WTC11 (cell line): ENCODE measurements at regions not wholly inside any gene's neighbourhood (a gene's known extent, or its start where the extent isn't known, plus 50 kb on each side); places are given as distances from the start of the nearest gene placed in this dataset.

ENCODE experiments used
- ATAC-seq: fragments of 200-7000 bp; cut with Tn5 transposase; 2 replicates; pipeline ENCODE4 v1.10.0; 2021; ENCODE audit warnings: mild to moderate bottlenecking, moderate library complexity
- CTCF ChIA-PET: fragments of 300-600 bp; sonication (Branson Sonifier 250); formaldehyde crosslinking; loops from one replicate; lab custom pipeline; 2021; ENCODE audit warnings: antibody characterized with exemption; lab: Charles Lee
- POLR2A ChIA-PET: fragments of 350-600 bp; sonication (Branson Sonifier 250); formaldehyde crosslinking; loops from one replicate; lab custom pipeline; 2021; ENCODE audit warnings: antibody characterized with exemption; lab: Charles Lee
- DNase-seq: peaks from one replicate; pipeline ENCODE4 v3.0.0; 2021; ENCODE audit warnings: low spot score
- H3K27ac Mint-ChIP-seq: 2 replicates; pipeline ENCODE4 v1.8.0; 2021; ENCODE audit warnings: mixed read lengths
- H3K27me3 Mint-ChIP-seq: 2 replicates; pipeline ENCODE4 v1.8.0; 2021; ENCODE audit warnings: low read depth, mild to moderate bottlenecking, moderate library complexity, mixed read lengths
- H3K36me3 Mint-ChIP-seq: 2 replicates; pipeline ENCODE4 v1.8.0; 2021; ENCODE audit warnings: mixed read lengths
- H3K4me1 Mint-ChIP-seq: 2 replicates; pipeline ENCODE4 v1.8.0; 2022; ENCODE audit warnings: mixed read lengths
- H3K4me3 Mint-ChIP-seq: 2 replicates; pipeline ENCODE4 v1.8.0; 2021; ENCODE audit warnings: mild to moderate bottlenecking, moderate library complexity, mixed read lengths
- H3K9me3 Mint-ChIP-seq: 2 replicates; pipeline ENCODE4 v1.8.0; 2021; ENCODE audit warnings: mixed read lengths
- ETV6 ChIP-seq: sonication (generic); formaldehyde crosslinking; IDR thresholded peaks from 2 replicates; pipeline ENCODE4 v1.8.1; 2022; ENCODE audit warnings: mild to moderate bottlenecking, missing genetic modification reagents
- FOXK1 ChIP-seq: sonication (generic); formaldehyde crosslinking; IDR thresholded peaks from 2 replicates; pipeline ENCODE4 v1.8.0; 2022; ENCODE audit warnings: mild to moderate bottlenecking, moderate library complexity, missing genetic modification reagents
- IRF2 ChIP-seq: sonication (generic); formaldehyde crosslinking; IDR thresholded peaks from 2 replicates; pipeline ENCODE4 v1.8.0; 2022; ENCODE audit warnings: low read depth, missing genetic modification reagents, borderline replicate concordance
- KAT7 ChIP-seq: sonication (generic); formaldehyde crosslinking; IDR thresholded peaks from 2 replicates; pipeline ENCODE4 v1.8.1; 2023; ENCODE audit warnings: missing genetic modification reagents, mild to moderate bottlenecking, borderline replicate concordance
- NR2C2 ChIP-seq: sonication (generic); formaldehyde crosslinking; IDR thresholded peaks from 2 replicates; pipeline ENCODE4 v1.8.0; 2022; ENCODE audit warnings: mild to moderate bottlenecking, missing genetic modification reagents
- RELA ChIP-seq: sonication (generic); formaldehyde crosslinking; IDR thresholded peaks from 2 replicates; pipeline ENCODE4 v1.8.1; 2022; ENCODE audit warnings: missing genetic modification reagents, mild to moderate bottlenecking, borderline replicate concordance
- SMAD3 ChIP-seq: sonication (generic); formaldehyde crosslinking; IDR thresholded peaks from 2 replicates; pipeline ENCODE4 v1.8.0; 2022; ENCODE audit warnings: missing genetic modification reagents, mild to moderate bottlenecking, borderline replicate concordance
- SP1 ChIP-seq: sonication (generic); formaldehyde crosslinking; conservative IDR thresholded peaks from 2 replicates; pipeline ENCODE4 v1.8.1; 2022; ENCODE audit warnings: missing genetic modification reagents
- ZBTB21 ChIP-seq: sonication (generic); formaldehyde crosslinking; IDR thresholded peaks from 2 replicates; pipeline ENCODE4 v1.8.1; 2023; ENCODE audit warnings: mild to moderate bottlenecking, missing genetic modification reagents, borderline replicate concordance
- ZNF263 ChIP-seq: sonication (generic); formaldehyde crosslinking; IDR thresholded peaks from 2 replicates; pipeline ENCODE4 v1.8.1; 2022; ENCODE audit warnings: low read depth, mild to moderate bottlenecking, moderate library complexity, missing genetic modification reagents
- ZNF416 ChIP-seq: fragments of 250-450 bp; sonication (Bioruptor Pico); IDR thresholded peaks from 2 replicates; pipeline ENCODE4 v1.9.0; 2021; ENCODE audit warnings: mild to moderate bottlenecking, inconsistent platforms
- TF ChIP-seq, protein P1 (sequence below): sonication (generic); formaldehyde crosslinking; conservative IDR thresholded peaks from 2 replicates; pipeline ENCODE4 v1.8.1; 2022; ENCODE audit warnings: mild to moderate bottlenecking, missing genetic modification reagents
- TF ChIP-seq, protein P2 (sequence below): sonication (generic); formaldehyde crosslinking; IDR thresholded peaks from 2 replicates; pipeline ENCODE4 v1.8.0; 2022; ENCODE audit warnings: missing genetic modification reagents
- TF ChIP-seq, protein P3 (sequence below): sonication (generic); formaldehyde crosslinking; IDR thresholded peaks from 2 replicates; pipeline ENCODE4 v1.8.0; 2023; ENCODE audit warnings: mild to moderate bottlenecking, missing genetic modification reagents
- TF ChIP-seq, protein P4 (sequence below): sonication (generic); formaldehyde crosslinking; IDR thresholded peaks from 2 replicates; pipeline ENCODE4 v1.8.0; 2022; ENCODE audit warnings: mild to moderate bottlenecking, missing genetic modification reagents
- TF ChIP-seq, protein P5 (sequence below): sonication (generic); formaldehyde crosslinking; IDR thresholded peaks from 2 replicates; pipeline ENCODE4 v1.8.1; 2022; ENCODE audit warnings: low read depth, mild to moderate bottlenecking, moderate library complexity, missing genetic modification reagents, borderline replicate concordance
- TF ChIP-seq, protein P6 (sequence below): sonication (generic); formaldehyde crosslinking; IDR thresholded peaks from 2 replicates; pipeline ENCODE4 v1.8.1; 2022; ENCODE audit warnings: low read depth, missing genetic modification reagents, borderline replicate concordance
- TF ChIP-seq, protein P7 (sequence below): sonication (generic); formaldehyde crosslinking; IDR thresholded peaks from 2 replicates; pipeline ENCODE4 v1.8.1; 2023; ENCODE audit warnings: mild to moderate bottlenecking, missing genetic modification reagents
- TF ChIP-seq, protein P8 (sequence below): sonication (generic); formaldehyde crosslinking; IDR thresholded peaks from 2 replicates; pipeline ENCODE4 v1.8.1; 2022; ENCODE audit warnings: mild to moderate bottlenecking, missing genetic modification reagents, moderate library complexity, borderline replicate concordance

DNA sequence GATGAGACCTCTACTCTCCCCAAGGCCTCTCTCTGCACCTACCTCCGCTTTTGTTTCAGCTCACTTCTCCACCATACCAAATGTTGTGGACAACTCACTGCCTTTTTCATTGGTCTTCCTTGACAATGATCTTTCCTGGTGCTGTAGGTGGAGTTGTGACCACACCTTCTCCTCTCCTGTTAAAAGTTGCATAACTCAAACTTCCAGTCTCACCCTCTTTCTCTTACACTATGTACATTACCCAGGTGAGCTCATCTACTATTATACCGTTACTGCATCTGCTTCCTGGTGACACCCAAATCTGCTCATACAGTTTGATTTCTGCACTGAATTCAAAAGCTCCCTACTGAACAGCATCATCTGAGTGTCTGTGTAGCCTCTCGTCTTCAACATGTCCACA, 542.8 kb downstream of the GALC start (continued):
- TF ChIP-seq, protein P1, sequence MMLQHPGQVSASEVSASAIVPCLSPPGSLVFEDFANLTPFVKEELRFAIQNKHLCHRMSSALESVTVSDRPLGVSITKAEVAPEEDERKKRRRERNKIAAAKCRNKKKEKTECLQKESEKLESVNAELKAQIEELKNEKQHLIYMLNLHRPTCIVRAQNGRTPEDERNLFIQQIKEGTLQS (CRISPR knock-in tag), result no peak
- TF ChIP-seq SMAD3, result no peak
- no peak for TF ChIP-seq RELA (CRISPR knock-in tag)
- no peak for TF ChIP-seq ZBTB21 (CRISPR knock-in tag)
- no peak for TF ChIP-seq SP1 (CRISPR knock-in tag)
- TF ChIP-seq, protein P2, sequence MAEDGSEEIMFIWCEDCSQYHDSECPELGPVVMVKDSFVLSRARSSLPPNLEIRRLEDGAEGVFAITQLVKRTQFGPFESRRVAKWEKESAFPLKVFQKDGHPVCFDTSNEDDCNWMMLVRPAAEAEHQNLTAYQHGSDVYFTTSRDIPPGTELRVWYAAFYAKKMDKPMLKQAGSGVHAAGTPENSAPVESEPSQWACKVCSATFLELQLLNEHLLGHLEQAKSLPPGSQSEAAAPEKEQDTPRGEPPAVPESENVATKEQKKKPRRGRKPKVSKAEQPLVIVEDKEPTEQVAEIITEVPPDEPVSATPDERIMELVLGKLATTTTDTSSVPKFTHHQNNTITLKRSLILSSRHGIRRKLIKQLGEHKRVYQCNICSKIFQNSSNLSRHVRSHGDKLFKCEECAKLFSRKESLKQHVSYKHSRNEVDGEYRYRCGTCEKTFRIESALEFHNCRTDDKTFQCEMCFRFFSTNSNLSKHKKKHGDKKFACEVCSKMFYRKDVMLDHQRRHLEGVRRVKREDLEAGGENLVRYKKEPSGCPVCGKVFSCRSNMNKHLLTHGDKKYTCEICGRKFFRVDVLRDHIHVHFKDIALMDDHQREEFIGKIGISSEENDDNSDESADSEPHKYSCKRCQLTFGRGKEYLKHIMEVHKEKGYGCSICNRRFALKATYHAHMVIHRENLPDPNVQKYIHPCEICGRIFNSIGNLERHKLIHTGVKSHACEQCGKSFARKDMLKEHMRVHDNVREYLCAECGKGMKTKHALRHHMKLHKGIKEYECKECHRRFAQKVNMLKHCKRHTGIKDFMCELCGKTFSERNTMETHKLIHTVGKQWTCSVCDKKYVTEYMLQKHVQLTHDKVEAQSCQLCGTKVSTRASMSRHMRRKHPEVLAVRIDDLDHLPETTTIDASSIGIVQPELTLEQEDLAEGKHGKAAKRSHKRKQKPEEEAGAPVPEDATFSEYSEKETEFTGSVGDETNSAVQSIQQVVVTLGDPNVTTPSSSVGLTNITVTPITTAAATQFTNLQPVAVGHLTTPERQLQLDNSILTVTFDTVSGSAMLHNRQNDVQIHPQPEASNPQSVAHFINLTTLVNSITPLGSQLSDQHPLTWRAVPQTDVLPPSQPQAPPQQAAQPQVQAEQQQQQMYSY (CRISPR knock-in tag), result no peak
- no peak for TF ChIP-seq ZNF416 (CRISPR knock-in tag)
- no peak for TF ChIP-seq IRF2 (CRISPR knock-in tag)
- TF ChIP-seq, protein P3, sequence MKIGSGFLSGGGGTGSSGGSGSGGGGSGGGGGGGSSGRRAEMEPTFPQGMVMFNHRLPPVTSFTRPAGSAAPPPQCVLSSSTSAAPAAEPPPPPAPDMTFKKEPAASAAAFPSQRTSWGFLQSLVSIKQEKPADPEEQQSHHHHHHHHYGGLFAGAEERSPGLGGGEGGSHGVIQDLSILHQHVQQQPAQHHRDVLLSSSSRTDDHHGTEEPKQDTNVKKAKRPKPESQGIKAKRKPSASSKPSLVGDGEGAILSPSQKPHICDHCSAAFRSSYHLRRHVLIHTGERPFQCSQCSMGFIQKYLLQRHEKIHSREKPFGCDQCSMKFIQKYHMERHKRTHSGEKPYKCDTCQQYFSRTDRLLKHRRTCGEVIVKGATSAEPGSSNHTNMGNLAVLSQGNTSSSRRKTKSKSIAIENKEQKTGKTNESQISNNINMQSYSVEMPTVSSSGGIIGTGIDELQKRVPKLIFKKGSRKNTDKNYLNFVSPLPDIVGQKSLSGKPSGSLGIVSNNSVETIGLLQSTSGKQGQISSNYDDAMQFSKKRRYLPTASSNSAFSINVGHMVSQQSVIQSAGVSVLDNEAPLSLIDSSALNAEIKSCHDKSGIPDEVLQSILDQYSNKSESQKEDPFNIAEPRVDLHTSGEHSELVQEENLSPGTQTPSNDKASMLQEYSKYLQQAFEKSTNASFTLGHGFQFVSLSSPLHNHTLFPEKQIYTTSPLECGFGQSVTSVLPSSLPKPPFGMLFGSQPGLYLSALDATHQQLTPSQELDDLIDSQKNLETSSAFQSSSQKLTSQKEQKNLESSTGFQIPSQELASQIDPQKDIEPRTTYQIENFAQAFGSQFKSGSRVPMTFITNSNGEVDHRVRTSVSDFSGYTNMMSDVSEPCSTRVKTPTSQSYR (CRISPR knock-in tag), result no peak
- TF ChIP-seq NR2C2, result no peak
- no peak for TF ChIP-seq KAT7 (CRISPR knock-in tag)
- no peak for TF ChIP-seq FOXK1 (CRISPR knock-in tag)
- TF ChIP-seq, protein P4, sequence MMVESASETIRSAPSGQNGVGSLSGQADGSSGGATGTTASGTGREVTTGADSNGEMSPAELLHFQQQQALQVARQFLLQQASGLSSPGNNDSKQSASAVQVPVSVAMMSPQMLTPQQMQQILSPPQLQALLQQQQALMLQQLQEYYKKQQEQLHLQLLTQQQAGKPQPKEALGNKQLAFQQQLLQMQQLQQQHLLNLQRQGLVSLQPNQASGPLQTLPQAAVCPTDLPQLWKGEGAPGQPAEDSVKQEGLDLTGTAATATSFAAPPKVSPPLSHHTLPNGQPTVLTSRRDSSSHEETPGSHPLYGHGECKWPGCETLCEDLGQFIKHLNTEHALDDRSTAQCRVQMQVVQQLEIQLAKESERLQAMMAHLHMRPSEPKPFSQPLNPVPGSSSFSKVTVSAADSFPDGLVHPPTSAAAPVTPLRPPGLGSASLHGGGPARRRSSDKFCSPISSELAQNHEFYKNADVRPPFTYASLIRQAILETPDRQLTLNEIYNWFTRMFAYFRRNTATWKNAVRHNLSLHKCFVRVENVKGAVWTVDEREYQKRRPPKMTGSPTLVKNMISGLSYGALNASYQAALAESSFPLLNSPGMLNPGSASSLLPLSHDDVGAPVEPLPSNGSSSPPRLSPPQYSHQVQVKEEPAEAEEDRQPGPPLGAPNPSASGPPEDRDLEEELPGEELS (CRISPR knock-in tag), result no peak
- no peak for TF ChIP-seq ETV6 (CRISPR knock-in tag)
- TF ChIP-seq ZNF263 (CRISPR knock-in tag), result no peak

DNA sequence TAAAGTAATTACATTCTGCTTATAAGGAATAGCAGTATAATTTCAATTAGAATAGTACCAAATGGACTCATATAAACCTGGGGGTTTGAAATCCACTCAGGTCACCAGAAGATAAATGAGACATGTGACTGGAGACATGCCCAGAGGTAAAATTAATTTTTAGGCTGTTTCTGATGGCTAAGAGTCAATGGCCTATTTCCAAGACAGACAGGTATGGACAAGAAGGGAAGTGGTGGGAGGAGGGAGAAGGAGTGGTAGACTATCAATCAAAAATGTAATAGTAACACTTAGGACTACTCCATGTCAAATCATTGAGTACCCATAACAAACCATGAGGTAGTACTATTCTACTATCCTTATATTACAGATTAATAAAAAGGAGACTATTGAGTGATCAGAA, 544.0 kb downstream of the GALC start:
- ATAC-seq, result no peak
- CTCF ChIA-PET, result no interaction called here
- DNase-seq, result no peak
- Mint-ChIP-seq H3K4me3 (no peak overlapping the region), H3K4me1 (peaks cover 4% of the 10 kb centered on the region; the same call in 1 of the 2 replicates), H3K36me3 (no peaks in the 10 kb centered on the region), H3K9me3 (no peaks in the 10 kb centered on the region), H3K27ac (no peak overlapping the region), H3K27me3 (no peaks in the 10 kb centered on the region)
- TF ChIP-seq, protein P3 (CRISPR knock-in tag), result no peak
- TF ChIP-seq, protein P5, sequence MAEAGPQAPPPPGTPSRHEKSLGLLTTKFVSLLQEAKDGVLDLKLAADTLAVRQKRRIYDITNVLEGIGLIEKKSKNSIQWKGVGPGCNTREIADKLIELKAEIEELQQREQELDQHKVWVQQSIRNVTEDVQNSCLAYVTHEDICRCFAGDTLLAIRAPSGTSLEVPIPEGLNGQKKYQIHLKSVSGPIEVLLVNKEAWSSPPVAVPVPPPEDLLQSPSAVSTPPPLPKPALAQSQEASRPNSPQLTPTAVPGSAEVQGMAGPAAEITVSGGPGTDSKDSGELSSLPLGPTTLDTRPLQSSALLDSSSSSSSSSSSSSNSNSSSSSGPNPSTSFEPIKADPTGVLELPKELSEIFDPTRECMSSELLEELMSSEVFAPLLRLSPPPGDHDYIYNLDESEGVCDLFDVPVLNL (CRISPR knock-in tag), result no peak
- TF ChIP-seq, protein P6, sequence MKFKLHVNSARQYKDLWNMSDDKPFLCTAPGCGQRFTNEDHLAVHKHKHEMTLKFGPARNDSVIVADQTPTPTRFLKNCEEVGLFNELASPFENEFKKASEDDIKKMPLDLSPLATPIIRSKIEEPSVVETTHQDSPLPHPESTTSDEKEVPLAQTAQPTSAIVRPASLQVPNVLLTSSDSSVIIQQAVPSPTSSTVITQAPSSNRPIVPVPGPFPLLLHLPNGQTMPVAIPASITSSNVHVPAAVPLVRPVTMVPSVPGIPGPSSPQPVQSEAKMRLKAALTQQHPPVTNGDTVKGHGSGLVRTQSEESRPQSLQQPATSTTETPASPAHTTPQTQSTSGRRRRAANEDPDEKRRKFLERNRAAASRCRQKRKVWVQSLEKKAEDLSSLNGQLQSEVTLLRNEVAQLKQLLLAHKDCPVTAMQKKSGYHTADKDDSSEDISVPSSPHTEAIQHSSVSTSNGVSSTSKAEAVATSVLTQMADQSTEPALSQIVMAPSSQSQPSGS (CRISPR knock-in tag), result no peak
- TF ChIP-seq, protein P7, sequence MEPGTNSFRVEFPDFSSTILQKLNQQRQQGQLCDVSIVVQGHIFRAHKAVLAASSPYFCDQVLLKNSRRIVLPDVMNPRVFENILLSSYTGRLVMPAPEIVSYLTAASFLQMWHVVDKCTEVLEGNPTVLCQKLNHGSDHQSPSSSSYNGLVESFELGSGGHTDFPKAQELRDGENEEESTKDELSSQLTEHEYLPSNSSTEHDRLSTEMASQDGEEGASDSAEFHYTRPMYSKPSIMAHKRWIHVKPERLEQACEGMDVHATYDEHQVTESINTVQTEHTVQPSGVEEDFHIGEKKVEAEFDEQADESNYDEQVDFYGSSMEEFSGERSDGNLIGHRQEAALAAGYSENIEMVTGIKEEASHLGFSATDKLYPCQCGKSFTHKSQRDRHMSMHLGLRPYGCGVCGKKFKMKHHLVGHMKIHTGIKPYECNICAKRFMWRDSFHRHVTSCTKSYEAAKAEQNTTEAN (CRISPR knock-in tag), result no peak
- TF ChIP-seq, protein P8, sequence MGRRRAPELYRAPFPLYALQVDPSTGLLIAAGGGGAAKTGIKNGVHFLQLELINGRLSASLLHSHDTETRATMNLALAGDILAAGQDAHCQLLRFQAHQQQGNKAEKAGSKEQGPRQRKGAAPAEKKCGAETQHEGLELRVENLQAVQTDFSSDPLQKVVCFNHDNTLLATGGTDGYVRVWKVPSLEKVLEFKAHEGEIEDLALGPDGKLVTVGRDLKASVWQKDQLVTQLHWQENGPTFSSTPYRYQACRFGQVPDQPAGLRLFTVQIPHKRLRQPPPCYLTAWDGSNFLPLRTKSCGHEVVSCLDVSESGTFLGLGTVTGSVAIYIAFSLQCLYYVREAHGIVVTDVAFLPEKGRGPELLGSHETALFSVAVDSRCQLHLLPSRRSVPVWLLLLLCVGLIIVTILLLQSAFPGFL, result no peak
- POLR2A ChIA-PET, result no interaction called here
